HG03060 (cell line): ENCODE measurements at regions not wholly inside any gene's neighbourhood (a gene's known extent, or its start where the extent isn't known, plus 50 kb on each side); places are given as distances from the start of the nearest gene placed in this dataset.
"Not testable (repeated sequence)": the region's sequence is repeated elsewhere in the genome, so short reads cannot be mapped to it uniquely, and the experiment has no call there.

ENCODE experiments used
- ATAC-seq: cut with Tn5 transposase; IDR thresholded peaks from one replicate; pipeline ENCODE4 v1.9.1; 2021; ENCODE audit warnings: low read depth, moderate number of reproducible peaks; ENCODE audit not compliant: unreplicated experiment

DNA sequence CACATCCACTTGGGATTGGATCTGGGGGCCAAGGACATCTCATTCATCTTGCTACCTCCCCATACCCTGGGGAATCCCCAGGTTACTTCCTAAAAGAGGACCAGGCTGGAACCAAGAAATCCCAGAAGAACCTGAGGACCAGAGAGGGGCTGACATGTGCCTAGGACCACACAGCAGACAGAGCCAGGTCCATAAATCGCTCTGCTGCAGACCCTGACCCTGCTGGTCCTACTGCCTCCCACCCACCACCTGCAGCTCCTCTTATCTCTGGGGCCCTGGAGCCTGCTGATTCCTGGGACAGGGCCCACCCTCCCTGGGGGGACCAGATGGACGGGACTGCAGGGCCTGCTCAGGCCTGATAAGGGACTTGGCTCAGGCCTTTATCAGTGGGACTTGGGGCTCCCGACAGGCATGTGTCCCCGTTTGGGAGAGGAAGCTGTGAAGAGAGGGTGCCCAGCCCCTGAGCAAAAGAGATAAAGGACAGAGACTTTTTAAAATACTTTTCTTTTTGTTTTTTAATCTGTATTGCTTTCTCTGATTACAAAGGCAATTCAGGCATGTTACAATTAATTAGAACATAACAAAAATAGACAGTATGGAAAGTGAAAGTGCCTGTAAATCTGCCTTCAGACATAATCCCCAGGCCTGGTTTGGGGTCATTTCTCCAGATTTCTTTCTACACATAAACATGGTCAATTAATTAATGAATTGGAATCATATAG lies 101.3 kb upstream of the LARP1 start:
- ATAC-seq, result no peak

DNA sequence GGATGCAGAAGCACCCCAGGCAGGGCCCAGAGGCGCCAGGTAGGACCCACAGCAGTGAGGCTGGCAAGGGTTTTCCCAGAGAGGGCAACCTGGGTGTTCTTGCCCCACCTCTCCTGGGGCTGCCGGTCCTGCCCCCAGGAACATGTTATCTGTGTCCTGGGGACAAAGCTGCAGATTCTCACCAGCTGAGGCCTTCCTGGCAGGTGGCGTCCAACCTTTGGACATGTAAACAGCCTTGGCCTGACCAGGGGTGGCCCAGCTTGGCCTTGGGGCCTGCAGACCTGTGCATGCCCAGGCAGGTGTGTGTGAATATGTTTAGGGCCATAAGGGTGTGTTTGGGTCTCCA lies 101.8 kb upstream of the LARP1 start:
- ATAC-seq, result no peak

DNA sequence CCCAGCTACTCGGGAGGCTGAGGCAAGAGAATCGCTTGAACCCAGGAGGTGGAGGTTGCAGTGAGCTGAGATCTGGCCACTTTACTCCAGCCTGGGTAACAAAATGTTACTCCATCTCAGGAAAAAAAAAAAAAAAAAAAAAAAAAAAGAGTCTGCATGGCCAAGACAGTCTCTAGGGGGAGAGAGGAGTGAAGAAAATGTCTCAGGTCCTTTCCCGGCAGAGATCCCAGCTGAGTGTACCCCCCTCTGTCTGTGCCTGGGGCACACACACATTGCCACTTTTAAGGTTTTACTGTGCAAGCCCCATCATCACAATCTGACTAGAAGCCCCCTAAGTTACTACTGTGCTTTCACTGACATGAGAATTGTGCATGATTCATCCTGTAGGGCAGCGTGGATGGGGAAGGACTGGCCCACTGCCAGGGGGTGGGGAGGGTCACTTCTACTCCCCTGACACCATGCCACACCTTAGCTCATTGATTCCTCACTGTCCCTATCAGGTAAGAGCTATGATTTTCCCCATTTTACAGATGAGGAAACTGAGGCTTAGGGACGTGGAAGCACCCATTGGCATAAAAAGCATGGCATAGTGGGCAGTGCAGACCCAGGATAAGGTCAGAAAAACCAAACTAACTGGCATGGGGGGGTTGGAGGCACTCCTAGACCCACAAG lies 102.3 kb upstream of the LARP1 start:
- no peak for ATAC-seq

DNA sequence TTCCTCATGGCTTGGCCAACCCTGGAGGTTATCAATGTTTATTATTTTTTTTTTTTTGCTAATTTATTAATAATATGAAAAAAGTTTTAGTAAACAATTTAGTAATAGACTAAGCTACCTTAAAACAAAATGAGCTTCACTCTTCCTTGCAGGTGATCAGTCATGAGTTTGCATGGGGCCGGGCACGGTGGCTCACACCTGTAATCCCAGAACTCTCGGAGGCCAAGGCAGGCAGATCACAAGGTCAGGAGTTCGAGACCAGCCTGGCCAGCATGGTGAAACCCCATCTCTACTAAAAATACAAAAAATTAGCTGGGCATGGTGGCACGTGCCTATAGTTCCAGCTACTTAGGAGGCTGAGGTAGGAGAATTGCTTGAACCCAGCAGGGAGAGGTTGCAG lies 103.4 kb upstream of the LARP1 start:
- not testable (repeated sequence) for ATAC-seq

GRCh38 chr5:154648706-154649105 lies 106.5 kb upstream of the LARP1 start:
- ATAC-seq, result no peak

GRCh38 chr5:154648229-154648628 lies 106.9 kb upstream of the LARP1 start:
- no peak for ATAC-seq

GRCh38 chr5:154647761-154648145 lies 107.4 kb upstream of the LARP1 start:
- ATAC-seq, result no peak

DNA sequence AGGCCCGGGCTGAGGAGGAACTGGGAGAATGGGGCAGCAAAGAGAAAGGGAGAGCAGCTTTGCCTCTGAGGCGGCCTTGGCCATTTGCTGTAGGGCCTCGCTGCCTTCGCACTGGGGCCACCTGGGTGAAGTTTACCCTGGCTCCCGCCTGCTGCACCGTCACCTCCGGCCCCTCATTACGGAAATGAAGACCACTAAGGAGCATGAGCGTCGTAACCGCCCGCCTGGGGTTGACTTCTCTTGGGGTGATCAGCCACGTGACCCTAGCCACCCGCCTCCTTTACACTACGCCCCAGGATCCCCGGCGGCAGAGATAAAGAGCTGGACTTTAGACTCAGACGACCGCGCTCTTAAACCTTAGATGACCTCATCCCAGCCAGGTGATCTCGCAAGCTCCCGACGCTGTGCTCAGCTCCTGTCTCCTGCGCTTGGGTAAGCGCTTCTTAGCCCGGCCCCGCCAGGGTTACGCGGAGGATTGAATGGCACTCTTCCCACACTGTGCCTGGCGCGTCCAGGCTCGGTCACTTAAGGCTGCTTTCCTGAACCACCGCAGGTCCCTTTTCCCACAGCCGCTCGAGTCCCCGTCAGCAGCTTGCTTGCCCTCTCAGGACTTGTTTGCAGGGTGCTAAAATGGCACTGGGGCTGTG lies 107.9 kb upstream of the LARP1 start:
- ATAC-seq, result no peak

- no peak for ATAC-seq
These were observed 108.4 kb upstream of the LARP1 start for GRCh38 chr5:154646745-154647113.

DNA sequence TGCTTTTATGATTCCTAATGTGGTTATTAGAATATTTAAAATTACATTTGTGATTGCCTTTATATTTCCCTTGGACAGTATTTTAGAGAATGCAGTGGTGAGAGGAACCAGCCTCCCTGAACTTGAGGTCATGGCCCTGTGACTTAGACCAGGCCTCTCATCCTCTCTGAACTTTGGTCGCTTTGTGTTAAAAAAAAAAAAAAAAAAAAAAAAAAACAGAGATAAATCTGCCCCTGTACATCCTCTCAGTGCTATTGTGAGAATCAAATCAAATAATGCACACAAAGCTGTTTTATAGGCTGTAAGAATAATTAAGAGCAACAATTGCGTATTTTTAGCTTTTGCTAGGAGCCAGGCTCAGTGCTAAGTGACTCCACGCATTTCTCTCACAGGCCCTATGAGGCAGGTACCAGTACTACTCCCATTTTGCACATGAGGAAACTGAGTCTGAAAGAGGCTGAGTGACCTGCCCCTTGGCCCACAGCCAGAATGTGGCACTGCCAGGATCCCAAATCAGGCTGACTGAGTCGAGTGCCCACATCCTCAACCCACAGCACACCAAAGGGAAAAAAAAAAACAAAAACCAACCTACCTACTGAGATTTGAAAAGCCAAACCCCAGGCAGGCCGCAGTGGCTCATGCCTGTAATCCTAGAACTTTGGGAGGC lies 110.3 kb upstream of the LARP1 start:
- no peak for ATAC-seq

DNA sequence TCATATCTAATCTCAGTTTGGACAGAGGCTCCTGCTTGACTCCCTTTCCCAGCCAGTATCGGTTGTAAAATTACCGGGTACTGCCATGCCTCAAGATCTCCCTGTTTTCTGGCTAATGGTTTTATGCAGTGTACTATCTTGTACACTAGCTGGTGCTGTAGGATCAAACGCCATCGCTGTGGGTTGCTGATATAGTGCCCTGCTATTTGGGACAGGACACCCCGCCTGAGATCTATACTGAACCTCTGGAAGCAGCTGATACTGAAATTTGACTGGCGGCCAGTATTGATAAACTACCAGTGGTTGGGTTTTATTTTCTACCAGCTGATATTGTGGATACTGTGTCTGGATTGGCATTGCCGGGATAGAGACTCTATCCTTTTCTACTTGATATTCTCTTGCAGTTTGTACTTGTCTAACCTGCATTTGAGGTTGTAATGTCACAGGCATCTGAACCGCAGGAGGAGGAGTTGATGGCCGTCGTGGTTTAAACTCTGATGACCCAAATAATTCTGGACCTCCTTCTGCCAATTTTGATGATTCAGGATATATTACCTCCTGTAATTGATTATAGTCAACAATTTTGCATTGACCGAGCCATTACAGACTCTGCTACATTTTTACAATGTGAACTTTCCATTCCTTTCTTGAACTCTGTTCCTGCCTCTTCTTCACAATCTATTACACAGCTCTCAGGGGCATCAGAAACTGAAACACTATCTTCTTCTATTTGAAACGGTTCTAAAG lies 112.5 kb upstream of the LARP1 start:
- no peak for ATAC-seq

- ATAC-seq, result not testable (repeated sequence)
These were observed 114.9 kb upstream of the LARP1 start for GRCh38 chr5:154640213-154640831.

DNA sequence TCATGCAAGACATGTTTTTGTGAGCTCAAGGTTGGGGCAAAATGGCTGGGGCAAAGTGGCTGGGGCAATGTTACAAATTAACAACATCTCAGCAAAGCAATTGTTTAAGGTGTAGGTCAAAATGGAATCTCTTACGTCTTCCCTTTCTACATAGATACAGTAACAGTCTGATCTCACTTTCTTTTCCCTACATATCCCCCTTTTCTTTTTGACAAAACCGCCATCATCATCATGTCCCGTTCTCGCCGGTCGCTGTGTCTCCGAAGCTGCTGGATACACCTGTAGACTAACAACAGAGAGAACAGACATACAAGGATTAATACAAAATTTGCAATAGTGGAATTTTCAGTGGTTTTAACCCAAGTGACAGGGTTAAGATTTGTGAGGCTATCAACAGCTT lies 118.4 kb upstream of the LARP1 start:
- ATAC-seq, result not testable (repeated sequence)

DNA sequence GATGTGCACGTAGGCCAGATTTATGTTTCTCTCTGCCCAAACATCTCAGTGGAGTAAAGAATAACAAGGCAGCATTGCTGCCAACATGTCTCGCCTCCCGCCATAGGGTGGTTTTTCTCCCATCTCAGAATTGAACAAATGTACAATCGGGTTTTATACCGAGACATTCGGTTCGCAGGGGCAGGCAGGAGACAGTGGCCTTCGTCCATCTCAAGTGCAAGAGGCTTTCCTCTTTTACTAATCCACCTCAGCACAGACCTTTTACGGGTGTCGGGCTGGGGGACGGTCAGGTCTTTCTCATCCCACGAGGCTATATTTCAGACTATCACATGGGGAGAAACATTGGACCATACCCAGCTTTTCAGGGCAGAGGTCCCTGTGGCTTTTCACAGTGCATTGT lies 118.9 kb upstream of the LARP1 start:
- ATAC-seq, result not testable (repeated sequence)

GRCh38 chr5:154633744-154634143 lies 121.4 kb upstream of the LARP1 start:
- not testable (repeated sequence) for ATAC-seq

DNA sequence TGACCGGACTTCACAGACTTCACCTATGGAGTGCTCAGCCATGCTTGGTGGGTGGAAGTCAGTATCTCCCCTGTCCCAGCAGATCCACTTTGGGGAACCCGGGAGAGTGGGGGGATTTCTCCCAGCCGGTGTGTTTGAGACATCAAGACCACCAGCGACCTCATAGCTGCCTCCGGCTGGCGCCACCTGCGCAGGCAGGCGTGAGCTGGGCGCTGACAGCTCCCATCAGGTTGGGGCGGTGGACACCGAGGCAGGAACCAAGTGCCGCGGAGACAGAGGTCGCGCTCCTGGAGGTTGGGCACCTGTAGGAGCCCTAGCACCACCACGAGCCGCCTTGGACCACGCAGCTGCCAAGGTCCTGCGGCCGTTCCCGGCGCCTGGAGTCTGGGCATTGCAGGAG lies 124.0 kb upstream of the LARP1 start:
- no peak for ATAC-seq

GRCh38 chr5:154630410-154630809 lies 124.8 kb upstream of the LARP1 start:
- no peak for ATAC-seq

- no peak for ATAC-seq
These were observed 126.5 kb upstream of the LARP1 start for GRCh38 chr5:154628685-154629084.

- no peak for ATAC-seq
These were observed 127.2 kb upstream of the LARP1 start for GRCh38 chr5:154627698-154628678.
